GM18520 (cell line): ENCODE measurements at regions not wholly inside any gene's neighbourhood (a gene's known extent, or its start where the extent isn't known, plus 50 kb on each side); places are given as distances from the start of the nearest gene placed in this dataset.
A peak's percentile ranks its signal among the peaks of the same experiment; 100 is the strongest.

Experiments
- ATAC-seq: cut with Tn5 transposase; IDR thresholded peaks from one replicate; pipeline ENCODE4 v1.9.1; 2021; ENCODE audit not compliant: unreplicated experiment

DNA sequence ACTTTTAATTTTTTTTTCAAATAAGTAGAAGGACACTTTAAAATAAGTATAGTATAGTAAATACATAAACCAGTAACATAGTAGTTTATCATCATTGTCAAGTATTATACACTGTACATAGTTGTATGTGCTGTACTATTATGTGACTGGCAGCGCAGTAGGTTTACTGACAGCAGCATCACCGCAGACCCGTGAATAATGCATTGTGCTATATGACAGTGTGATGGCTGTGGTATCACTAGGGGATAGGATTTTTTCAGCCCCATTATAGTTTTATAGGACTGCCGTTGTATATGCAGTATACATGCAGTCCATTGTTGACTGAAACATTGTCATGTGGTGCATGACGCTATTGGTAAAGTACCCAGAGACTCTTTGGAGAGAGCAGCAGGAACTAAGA, 306.5 kb downstream of the SQOR start:
- no peak for ATAC-seq

DNA sequence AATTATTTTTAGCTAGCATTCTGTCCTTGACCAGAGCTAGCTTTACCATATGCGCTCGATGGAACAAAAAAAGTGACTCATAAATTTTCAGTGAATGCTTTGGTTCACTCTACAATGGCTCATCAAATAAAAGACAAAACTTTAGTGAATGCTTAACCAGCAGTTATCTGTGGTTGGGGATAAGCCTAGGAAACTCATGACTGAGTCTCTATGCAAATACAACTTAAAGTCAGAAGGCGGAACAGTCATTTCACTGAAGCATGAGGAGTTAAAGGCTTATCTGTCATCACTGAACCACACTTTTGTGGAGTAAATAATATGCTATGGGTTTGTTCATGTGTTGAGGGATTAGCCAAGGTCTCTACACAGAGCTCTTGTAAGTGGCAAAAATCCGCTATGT, 308.4 kb downstream of the SQOR start:
- peak; percentile 73 for ATAC-seq

DNA sequence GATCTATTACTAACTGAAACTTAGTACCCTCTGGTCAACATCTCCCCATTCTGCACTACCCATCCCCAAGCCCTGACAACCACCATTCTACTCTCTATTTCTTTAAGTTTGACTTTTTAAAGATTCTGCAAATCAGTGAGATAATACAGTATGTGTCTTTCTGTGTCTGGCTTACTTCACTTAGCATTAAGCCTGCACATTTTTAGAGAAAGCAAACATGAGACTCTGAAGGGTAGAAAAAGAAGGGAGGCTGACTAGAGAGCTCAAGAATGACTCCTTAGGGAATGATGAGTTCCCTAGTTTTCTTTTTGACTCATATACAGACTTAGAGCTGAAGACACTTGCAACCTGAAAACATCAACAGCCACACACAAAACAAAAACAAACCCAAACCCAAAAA, 311.3 kb downstream of the SQOR start:
- ATAC-seq: no peak

DNA sequence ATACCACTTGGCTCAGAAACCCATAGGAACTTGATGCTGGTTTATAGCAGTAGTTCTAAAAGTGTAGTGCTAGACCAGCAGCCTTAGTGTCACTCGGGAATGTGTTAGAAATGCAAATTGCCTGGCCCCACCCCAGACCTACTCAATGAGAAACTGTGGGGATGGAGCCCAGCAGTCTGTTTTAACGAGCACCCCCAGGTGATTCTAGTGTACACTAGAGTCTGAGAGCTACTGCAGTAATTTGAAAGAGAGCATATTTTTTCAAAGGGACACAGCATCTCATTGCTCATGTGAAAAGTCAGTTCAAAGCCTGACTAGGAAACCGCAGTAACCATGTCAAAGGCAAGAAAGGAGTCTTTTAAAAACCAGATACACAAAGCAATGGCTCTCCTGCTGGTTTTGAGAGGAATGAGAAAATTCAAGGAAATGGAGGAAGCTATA, 313.4 kb downstream of the SQOR start:
- ATAC-seq: no peak

DNA sequence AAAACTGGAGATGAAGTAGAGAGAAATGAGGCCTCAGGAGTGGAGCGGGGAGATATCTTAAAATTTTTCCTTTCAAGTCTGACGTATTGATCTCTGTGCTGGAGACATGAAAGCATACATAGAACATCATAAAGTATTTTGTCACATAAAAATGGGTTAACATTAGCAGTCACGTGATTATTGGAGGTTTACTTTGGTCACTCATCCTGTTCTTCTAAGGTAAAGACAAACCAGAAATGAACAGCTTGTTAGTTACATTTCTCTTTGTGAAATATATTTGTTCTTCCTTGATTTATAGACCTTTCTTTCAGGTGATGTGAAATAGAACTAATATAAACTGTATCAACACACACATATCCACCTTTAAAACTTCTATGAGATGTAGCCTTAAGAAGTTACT, 324.1 kb downstream of the SQOR start:
- ATAC-seq: no peak

DNA sequence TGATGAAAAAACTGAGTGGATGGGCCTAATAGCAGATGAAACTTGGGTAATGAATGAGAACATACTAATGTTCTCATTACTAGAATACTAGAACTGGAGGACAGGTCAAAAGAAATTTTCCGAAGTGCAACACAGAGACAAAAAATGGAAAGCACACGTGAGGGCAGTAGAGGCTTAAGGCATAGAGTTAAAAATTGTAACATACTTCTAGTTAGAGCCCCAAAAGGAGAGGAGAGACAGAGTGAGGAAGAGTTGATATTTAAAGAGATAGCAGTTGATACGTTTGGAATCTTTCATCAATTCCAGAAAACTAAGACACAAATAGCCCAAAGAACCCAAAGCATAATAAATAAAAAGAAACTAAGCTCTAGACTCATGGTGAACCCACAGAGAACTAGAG, 327.9 kb downstream of the SQOR start:
- no peak for ATAC-seq

DNA sequence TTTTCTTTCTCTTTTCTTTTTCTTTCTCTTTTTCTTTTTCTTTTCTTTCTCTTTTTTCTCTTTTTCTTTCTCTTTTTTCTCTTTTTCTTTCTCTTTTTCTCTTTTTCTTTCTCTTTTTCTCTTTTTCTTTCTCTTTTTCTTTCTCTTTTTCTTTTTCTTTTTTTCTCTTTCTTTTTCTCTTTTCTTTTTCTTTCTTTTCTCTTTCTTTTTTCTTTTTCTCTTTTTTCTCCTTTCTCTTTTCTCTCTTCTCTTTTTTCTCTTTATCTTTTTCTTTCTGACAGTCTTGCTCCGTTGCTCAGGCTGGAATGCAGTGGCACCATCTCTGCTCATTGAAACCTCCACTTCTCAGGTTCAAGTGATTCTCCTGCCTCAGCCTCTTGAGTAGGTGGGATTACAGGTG, 335.7 kb downstream of the SQOR start:
- ATAC-seq: no peak

DNA sequence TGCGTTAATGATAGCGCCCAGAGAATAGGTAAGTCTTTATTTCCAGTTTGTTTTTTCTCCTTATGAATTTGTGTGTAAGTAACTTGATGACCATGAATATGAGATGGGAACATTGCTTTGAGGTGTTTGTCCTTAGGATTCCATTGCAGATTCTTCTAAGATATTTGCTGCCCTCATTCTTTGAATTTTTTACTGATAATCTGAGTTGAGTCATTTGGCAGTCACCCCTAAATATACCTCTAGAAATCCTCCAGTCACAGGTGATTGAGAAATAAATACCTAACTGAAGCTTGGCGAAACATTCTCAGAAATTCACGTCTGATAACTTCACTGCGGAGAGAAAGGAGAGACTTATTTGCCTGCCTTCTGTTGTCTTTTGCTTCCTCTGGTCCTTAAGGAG, 345.5 kb downstream of the SQOR start:
- ATAC-seq: no peak

DNA sequence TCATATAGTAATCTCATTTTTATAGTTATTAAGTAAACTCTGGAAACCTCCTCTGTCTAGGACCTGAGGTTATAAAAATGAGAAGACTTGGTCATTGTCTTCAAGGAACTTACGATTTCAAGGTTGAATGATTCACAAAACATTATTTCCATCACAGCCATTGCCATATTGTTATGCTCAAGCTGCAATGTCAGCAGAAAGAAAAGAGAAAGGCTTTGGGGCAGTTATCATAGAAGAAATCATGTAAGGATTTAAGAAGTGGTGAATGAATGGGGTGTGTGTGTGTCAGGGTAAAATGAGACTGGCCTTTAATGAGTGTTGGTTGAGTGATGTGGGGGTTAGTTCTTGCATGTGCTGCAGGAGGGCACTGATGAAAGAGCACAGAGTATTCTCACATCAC, 346.8 kb downstream of the SQOR start:
- no peak for ATAC-seq

DNA sequence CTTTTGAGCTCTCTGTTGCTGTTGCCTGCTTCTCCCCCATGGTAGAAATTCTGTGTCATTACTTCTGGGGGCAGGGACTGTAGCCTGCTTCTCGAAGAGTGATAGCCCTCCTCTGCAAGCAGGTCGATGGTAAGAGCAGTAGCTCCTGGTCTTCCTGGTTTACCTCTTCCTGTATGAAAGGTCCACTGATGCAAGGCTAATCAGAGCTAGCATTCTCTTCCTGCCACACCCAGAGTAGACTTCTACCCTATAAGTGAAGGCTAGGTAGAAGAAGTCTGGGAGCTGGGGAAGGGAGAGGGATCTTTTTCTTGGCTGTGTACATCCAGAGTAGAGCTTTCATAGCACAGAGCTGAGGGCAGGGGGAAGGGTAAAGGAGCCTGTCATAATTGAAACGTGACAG, 357.0 kb downstream of the SQOR start:
- ATAC-seq: no peak

DNA sequence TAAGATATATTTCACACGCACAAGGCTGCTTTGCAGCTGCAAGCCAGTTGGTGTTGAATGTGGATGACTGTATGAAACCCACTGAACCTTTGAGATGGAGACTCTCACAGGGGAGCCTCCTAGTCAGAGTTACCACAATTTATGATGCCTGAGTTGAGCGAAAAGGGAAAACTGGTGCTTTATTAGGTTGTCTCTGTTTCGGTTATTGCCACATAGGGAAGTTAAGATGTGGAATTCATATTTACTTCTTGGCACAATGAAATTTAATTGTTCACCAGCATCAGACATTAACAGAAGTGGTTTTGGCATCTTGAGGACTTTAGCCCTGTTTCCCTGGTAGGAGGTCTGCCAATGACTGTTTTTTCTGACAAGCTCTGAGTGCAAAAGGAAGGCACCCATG, 358.2 kb downstream of the SQOR start:
- no peak for ATAC-seq

DNA sequence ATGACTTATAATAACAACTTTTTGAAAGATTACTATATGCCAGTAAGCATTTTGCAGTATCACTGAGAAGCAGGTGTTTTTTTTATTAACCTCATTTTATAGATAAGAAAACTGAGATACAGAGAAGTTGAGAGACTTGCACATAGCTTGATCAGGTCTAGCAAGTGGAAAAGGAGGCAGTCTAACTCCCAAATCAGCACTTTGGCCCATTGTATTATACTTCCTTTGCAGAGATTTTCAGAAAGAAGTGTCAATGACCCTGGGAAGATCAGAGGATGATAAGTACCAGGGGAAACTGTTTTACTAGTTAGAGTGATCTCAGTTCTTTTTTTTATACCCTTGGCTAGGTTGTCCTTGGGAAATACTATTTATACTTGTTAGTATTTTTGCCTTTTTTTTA, 358.7 kb downstream of the SQOR start:
- ATAC-seq: no peak

DNA sequence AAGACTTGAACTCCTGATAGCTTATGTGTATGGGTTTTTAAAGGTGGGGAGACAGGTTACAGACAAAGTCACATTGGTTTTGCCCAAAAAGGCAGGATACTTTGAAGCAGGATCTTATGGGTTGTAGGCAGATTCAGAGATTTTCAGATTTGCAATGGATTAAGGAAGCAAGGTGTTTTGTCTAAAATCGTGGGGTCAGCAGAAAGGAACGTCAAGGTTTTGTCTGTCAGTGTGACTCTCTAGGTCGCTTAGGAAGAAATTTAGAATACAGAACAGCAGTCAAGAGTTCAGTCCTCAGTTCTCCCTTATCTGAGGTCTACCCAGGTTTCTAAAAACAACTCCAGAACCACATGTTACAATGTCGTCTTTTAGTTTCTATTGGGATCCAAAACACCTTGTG, 361.0 kb downstream of the SQOR start:
- no peak for ATAC-seq

DNA sequence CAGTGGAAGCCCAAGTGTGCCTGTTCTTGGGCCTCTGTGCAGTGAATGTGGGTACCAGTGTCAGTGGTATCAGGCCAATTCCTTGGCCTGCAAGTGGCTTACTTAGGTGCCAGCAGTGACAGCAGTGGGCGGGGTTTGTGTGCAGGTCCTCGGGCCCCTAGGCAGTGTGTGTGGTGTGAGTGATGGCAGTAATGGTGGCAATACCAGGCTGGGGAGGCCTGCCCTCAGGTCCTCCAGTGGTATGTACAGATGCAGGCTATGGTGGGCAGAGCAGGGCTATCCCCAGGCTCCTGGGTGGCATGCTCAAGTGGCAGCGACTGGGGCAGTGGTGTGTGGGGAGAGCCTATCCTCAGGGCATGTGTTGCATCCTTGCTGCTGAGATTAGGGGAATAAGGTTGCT, 379.7 kb downstream of the SQOR start:
- no peak for ATAC-seq

DNA sequence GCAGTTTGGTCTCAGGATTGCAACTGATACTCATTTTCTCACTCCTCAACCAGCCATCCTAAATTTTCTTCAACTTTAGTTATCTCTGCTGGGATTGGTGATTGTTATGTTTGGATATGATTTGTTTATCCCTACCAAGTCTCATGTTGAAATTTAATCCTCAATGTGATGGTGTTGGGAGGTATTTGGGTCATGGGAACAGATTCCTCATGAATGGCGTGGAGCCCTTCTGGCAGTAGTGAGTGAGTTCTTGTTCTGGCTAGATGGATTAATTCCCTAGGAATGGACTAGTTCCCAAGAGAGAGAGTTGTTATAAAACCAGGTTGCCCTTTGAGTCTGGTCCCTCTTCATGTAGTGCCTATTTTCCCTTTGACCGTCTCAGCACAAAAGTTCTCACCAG, 399.9 kb downstream of the SQOR start:
- ATAC-seq: no peak

DNA sequence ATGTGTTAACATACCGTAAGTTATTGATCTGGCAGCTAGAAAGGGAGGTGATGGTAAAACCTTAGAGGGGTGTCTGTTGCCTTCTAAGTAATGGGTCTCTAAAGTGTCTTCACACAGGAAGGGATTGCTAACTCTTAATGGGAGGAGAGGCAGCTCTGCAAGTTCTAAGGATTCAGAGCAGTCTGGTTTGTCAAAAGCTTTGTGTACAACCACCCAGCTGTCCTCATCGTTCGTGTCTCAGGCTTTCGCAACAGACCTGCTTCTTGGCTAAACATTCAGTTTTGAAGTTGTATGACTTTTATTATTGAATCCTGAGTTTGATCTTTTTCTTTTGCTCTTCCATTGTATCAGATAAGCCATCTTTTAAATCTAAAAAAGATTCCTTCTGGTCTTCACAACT, 404.9 kb downstream of the SQOR start:
- ATAC-seq: no peak

DNA sequence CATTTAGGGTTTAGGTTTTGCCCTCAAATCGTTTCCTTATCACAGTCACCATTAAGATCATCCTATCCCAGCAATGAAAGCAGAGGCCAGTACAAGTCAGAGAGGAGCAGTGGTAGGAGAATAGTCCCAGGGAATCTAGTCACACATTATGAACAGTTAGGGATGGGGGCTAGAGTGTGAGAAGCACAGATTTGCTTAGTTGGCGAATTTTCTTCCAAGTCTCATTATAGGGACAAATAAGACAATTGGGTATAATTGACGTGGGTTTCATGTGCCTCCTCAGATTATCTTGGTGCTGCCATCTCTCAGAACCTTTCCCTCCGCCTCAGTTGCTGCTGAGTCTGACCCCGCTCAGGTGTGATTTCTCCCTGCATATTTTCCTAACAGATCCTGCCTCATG, 407.1 kb downstream of the SQOR start:
- ATAC-seq: no peak

DNA sequence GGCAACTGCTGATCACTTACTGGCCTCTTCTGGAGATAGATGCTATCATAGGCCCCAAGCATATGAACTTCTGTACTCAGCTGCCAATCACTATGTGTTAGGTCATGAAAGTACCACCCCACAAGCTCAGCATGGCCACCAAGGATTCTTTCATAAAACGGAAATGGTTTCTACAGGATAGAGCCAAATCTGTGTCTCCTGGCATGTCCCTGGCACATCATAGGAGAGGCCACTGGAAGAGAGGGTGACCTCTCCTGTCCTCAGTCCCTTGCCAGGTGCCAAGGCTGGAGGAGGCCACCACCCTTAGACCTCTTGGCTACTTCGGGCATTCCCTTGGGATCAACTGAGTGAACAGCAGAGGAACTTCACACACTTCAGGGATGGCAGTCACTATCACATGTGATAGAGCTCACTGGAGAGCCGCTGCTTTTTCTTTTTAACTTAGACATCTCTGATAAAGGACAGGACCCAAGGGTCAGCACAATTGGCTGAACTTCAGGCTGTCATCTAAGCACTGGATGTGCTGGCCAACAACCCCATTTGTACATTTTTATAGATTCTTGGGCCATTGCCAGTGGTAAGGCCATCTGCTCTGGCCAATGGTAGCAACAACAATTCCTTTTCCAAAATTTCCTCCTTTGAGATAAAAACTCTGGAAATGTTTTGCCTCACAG, 425.2 kb downstream of the SQOR start:
- ATAC-seq: no peak

DNA sequence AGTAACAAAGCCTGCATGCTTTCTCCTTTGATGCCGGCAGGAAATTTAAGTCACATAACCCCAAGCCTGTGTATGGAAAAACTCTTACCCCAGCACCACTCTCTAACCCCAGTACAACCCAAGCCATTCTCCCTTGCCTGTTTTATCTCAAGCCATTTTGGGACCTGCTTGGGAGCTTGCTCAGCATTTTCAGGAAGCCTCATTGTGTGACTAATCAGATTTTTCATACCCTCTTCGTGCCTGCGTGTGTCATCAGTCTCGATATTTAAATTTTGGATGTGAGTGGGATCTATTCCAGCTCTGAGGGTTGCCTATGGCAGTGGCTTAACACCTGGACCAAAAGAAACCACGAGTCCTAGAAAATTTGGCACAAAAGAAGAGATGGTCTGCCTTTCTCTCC, 426.2 kb downstream of the SQOR start:
- no peak for ATAC-seq

DNA sequence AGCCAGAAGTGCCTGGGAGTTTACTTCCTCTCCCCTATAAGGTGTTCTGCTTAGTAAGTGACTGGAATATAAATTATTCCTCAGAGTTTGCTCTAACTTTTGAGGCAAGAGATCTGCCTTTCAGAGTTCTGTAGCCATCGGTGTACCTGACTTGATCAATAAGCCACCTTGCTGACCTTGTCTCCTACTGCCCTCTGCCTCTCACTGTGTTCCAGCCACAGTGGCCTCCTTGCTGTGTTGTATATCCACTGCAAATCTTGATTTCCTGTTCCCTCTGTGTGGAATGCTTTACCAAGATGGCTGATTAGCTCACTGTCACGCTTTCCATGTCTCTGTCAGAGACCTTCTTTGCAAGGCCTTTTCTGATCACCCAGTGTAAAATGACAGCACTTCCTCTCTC, 442.4 kb downstream of the SQOR start:
- ATAC-seq: no peak

DNA sequence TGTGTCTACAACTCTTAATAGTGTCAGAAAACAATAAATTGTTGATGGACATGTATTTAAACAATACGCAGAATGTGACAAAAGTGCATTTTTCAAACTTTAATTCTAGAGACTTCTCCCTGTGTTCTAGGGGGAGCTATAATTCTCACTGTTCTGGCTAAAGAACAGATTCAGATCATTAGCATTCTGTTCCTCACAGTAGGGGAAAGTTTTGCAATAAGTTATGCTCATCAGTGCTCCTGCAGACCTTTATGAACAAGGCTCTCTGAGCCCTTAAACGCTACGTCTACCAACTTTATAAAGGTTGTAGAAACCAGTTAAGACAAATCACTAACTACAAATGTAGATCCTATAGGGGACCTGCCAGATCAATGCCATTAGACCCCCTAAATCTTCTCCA, 444.2 kb downstream of the SQOR start:
- no peak for ATAC-seq

DNA sequence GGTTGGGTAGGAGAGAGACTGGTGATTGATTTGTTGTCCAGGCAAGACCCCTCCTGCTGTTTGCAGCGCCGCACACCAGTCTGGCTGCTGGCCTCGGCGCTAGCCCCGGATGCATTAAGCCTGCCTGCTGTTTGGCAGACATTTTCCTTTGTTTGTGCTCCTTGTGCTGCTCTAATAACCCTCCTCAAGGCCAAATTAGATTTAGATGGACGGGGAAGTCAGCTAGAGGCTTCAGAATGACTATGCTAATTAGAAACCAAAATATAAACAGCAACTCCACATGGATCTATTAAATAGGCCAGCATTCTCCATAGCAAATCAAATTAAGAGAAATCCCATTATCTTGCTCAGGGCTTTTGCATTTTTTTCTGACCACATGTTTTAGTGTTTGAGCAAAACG, 445.2 kb downstream of the SQOR start:
- ATAC-seq: no peak
